ENCODE measurements at regions not wholly inside any gene's neighbourhood (a gene's known extent, or its start where the extent isn't known, plus 50 kb on each side); places are given as distances from the start of the nearest gene placed in this dataset.

- no peak for TF ChIP-seq CTCF (IDR thresholded peaks at IDR 0.05; ENCODE audit: insufficient read depth, missing control alignments)
- FAIRE-seq, result no peak
- DNase-seq (ENCODE audit: insufficient read length, low spot score), result no peak
Observed at GRCh38 chr17:11082559-11082958, 158.5 kb upstream of the SHISA6 start.

- FAIRE-seq, result no peak
- DNase-seq (ENCODE audit: insufficient read length, low spot score), result no peak
- no peak for TF ChIP-seq CTCF (IDR thresholded peaks at IDR 0.05; ENCODE audit: insufficient read depth, missing control alignments)
Observed at GRCh38 chr17:11081342-11081741, 159.7 kb upstream of the SHISA6 start.

- FAIRE-seq (no peak), DNase-seq (ENCODE audit: insufficient read length, low spot score) (no peak)
- no peak for TF ChIP-seq CTCF (IDR thresholded peaks at IDR 0.05; ENCODE audit: insufficient read depth, missing control alignments)
Observed at GRCh38 chr17:11077673-11078072, 163.3 kb upstream of the SHISA6 start.

- FAIRE-seq, result no peak
- no peak for DNase-seq (ENCODE audit: insufficient read length, low spot score)
- TF ChIP-seq CTCF (IDR thresholded peaks at IDR 0.05; ENCODE audit: insufficient read depth, missing control alignments), result no peak
Observed at GRCh38 chr17:11074451-11074850, 166.6 kb upstream of the SHISA6 start.

GRCh38 chr17:11056926-11057325 is 184.1 kb upstream of the SHISA6 start:
- TF ChIP-seq CTCF (IDR thresholded peaks at IDR 0.05; ENCODE audit: insufficient read depth, missing control alignments), result no peak
- FAIRE-seq (no peak), DNase-seq (ENCODE audit: insufficient read length, low spot score) (no peak)

- no peak for TF ChIP-seq CTCF (IDR thresholded peaks at IDR 0.05; ENCODE audit: insufficient read depth, missing control alignments)
- FAIRE-seq (no peak), DNase-seq (ENCODE audit: insufficient read length, low spot score) (no peak)
Observed at GRCh38 chr17:11053846-11054245, 187.2 kb upstream of the SHISA6 start.

- TF ChIP-seq CTCF (IDR thresholded peaks at IDR 0.05; ENCODE audit: insufficient read depth, missing control alignments), result no peak
- no peak for DNase-seq (ENCODE audit: insufficient read length, low spot score)
- FAIRE-seq, result no peak
Observed at GRCh38 chr17:11049539-11049938, 191.5 kb upstream of the SHISA6 start.
